H1 (cell line): ENCODE measurements at regions not wholly inside any gene's neighbourhood (a gene's known extent, or its start where the extent isn't known, plus 50 kb on each side); places are given as distances from the start of the nearest gene placed in this dataset.

Experiments used
- CTCF ChIA-PET: fragments of 300-600 bp; sonication (Branson Sonifier 250); formaldehyde crosslinking; loops from one replicate; lab custom pipeline; 2021; ENCODE audit not compliant: partially characterized antibody; lab: Charles Lee
- POLR2A ChIA-PET: fragments of 300-600 bp; sonication (Branson Sonifier 250); formaldehyde crosslinking; loops from one replicate; lab custom pipeline; 2021; ENCODE audit warnings: inconsistent platforms; ENCODE audit not compliant: partially characterized antibody; lab: Charles Lee
- DNase-seq, 2 experiments: peaks; one replicate each; pipeline versions ENCODE4 v3.0.0 to v3.0.0-alpha.2; 2010 to 2022; ENCODE audit warnings: low spot score in 2 of 2, low read depth in 1 of 2, mixed read lengths in 1 of 2
- FAIRE-seq: peaks from 2 replicates; lab custom pipeline; 2011; peaks lifted over from hg19 to GRCh38; lab: Jason Lieb, UNC
- H2AFZ ChIP-seq: 2 replicates; pipeline ENCODE4 v1.8.1; 2012; ENCODE audit warnings: low read length, inconsistent platforms
- H2AK5ac ChIP-seq: 2 replicates; pipeline ENCODE4 v1.6.1; 2013; ENCODE audit warnings: low read depth, low read length
- H2BK120ac ChIP-seq: replicated peaks from 2 replicates; pipeline ENCODE3; 2013; ENCODE audit warnings: low read depth, low read length, inconsistent platforms
- H2BK12ac ChIP-seq: 2 replicates; pipeline ENCODE4 v1.6.1; 2013; ENCODE audit warnings: low read depth, low read length
- H2BK15ac ChIP-seq: 2 replicates; pipeline ENCODE4 v1.6.1; 2013; ENCODE audit warnings: low read length
- H2BK20ac ChIP-seq: 2 replicates; pipeline ENCODE4 v1.6.1; 2013; ENCODE audit warnings: low read length
- H2BK5ac ChIP-seq: 2 replicates; pipeline ENCODE4 v1.6.1; 2013; ENCODE audit warnings: low read depth, low read length
- H3K14ac ChIP-seq: 2 replicates; pipeline ENCODE4 v1.6.1; 2013; ENCODE audit warnings: inconsistent platforms; ENCODE audit not compliant: insufficient read length
- H3K18ac ChIP-seq: 2 replicates; pipeline ENCODE4 v1.6.1; 2013; ENCODE audit warnings: low read length; ENCODE audit errors: extremely low read depth
- H3K23ac ChIP-seq: 2 replicates; pipeline ENCODE4 v1.6.1; 2013; ENCODE audit warnings: inconsistent platforms; ENCODE audit not compliant: insufficient read length
- H3K23me2 ChIP-seq: 2 replicates; pipeline ENCODE4 v1.6.1; 2013; ENCODE audit warnings: low read depth, low read length
- H3K27ac ChIP-seq: 2 replicates; pipeline ENCODE4 v1.6.1; 2011; ENCODE audit warnings: low read depth, low read length, inconsistent platforms
- H3K27me3 ChIP-seq, 4 experiments: replicated peaks in 1 of 4; 1 replicate in 1 of 4; 2 replicates in 3 of 4; pipeline versions ENCODE4 v1.6.1 to v1.8.1; 2011 to 2013; ENCODE audit warnings: low read length in 3 of 4, mild to moderate bottlenecking in 3 of 4, inconsistent platforms in 2 of 4, mixed read lengths in 2 of 4, moderate library complexity in 1 of 4; ENCODE audit not compliant: control insufficient read depth in 3 of 4, insufficient read depth in 3 of 4; ENCODE audit errors: extremely low read depth in 1 of 4
- H3K36me3 ChIP-seq, 4 experiments: 2 replicates each; pipeline versions ENCODE4 v1.6.1 to v1.8.1; 2011 to 2013; ENCODE audit warnings: mild to moderate bottlenecking in 4 of 4, low read length in 3 of 4, moderate library complexity in 2 of 4, control low read depth in 1 of 4, inconsistent platforms in 1 of 4; ENCODE audit not compliant: insufficient read depth in 4 of 4, control insufficient read depth in 2 of 4
- H3K4ac ChIP-seq: replicated peaks from 2 replicates; pipeline ENCODE3; 2013; ENCODE audit warnings: low read length, low read depth, mixed read lengths, inconsistent platforms; ENCODE audit not compliant: insufficient read length
- H3K4me1 ChIP-seq, 4 experiments: replicated peaks in 1 of 4; 1 replicate in 1 of 4; 2 replicates in 3 of 4; pipeline versions ENCODE4 v1.6.1 to v1.8.1; 2011 to 2013; ENCODE audit warnings: low read length in 3 of 4, inconsistent platforms in 2 of 4, mixed read lengths in 1 of 4; ENCODE audit not compliant: insufficient read depth in 4 of 4, control insufficient read depth in 3 of 4
- H3K4me2 ChIP-seq, 2 experiments: 2 replicates each; pipeline versions ENCODE4 v1.6.1 to v1.8.1; 2011 to 2013; ENCODE audit warnings: low read depth in 2 of 2, low read length in 2 of 2, control low read depth in 1 of 2, inconsistent platforms in 1 of 2, mild to moderate bottlenecking in 1 of 2; ENCODE audit not compliant: insufficient read depth in 1 of 2
- H3K4me3 ChIP-seq, 4 experiments: fragments of 200-600, 300-600 bp in 1 of 4; sonication (generic), shearing (Covaris generic), sonication (Bioruptor Twin) in 1 of 4; 2 replicates each; pipeline versions ENCODE4 v1.5.1 to v1.8.1; 2011 to 2016; ENCODE audit warnings: low read length in 4 of 4, low read depth in 3 of 4, control low read depth in 2 of 4, inconsistent platforms in 2 of 4, mild to moderate bottlenecking in 2 of 4, mixed read lengths in 1 of 4, moderate library complexity in 1 of 4; ENCODE audit not compliant: insufficient read depth in 2 of 4; ENCODE audit errors: extremely low read depth in 1 of 4
- H3K56ac ChIP-seq: replicated peaks from 2 replicates; pipeline ENCODE3; 2013; ENCODE audit warnings: low read depth, mild to moderate bottlenecking, mixed read lengths, low read length, inconsistent platforms; ENCODE audit not compliant: insufficient read length
- H3K79me1 ChIP-seq: 2 replicates; pipeline ENCODE4 v1.6.1; 2013; ENCODE audit warnings: low read depth, low read length, control low read depth
- H3K79me2 ChIP-seq, 2 experiments: 2 replicates each; pipeline versions ENCODE4 v1.6.1 to v1.8.1; 2012 to 2013; ENCODE audit warnings: low read length in 2 of 2, mild to moderate bottlenecking in 2 of 2, inconsistent platforms in 1 of 2; ENCODE audit not compliant: insufficient read depth in 2 of 2, control insufficient read depth in 1 of 2
- H3K9ac ChIP-seq, 4 experiments: replicated peaks in 1 of 4; 1 replicate in 1 of 4; 2 replicates in 3 of 4; pipeline versions ENCODE4 v1.6.1 to v1.8.1; 2011 to 2013; ENCODE audit warnings: low read depth in 3 of 4, low read length in 3 of 4, control low read depth in 2 of 4, mild to moderate bottlenecking in 2 of 4, moderate library complexity in 2 of 4, inconsistent platforms in 1 of 4; ENCODE audit errors: extremely low read depth in 1 of 4
- H3K9me3 ChIP-seq, 2 experiments: 2 replicates each; pipeline versions ENCODE4 v1.6.1 to v1.8.1; 2012 to 2013; ENCODE audit warnings: mild to moderate bottlenecking in 2 of 2, moderate library complexity in 2 of 2, control low read depth in 1 of 2, inconsistent platforms in 1 of 2, low read depth in 1 of 2, low read length in 1 of 2, mixed read lengths in 1 of 2; ENCODE audit not compliant: insufficient read depth in 2 of 2
- H4K20me1 ChIP-seq, 2 experiments: replicated peaks in 1 of 2; 2 replicates each; pipeline versions ENCODE3 to v1.8.1; 2011 to 2013; ENCODE audit warnings: inconsistent platforms in 2 of 2, low read length in 2 of 2, mild to moderate bottlenecking in 1 of 2; ENCODE audit not compliant: insufficient read depth in 2 of 2, control insufficient read depth in 1 of 2
- H4K5ac ChIP-seq: 2 replicates; pipeline ENCODE4 v1.6.1; 2013; ENCODE audit warnings: low read length, low read depth, mixed read lengths, inconsistent platforms; ENCODE audit not compliant: insufficient read length
- H4K8ac ChIP-seq: 2 replicates; pipeline ENCODE4 v1.8.0; 2013; ENCODE audit warnings: mild to moderate bottlenecking, moderate library complexity, low read length, inconsistent platforms; ENCODE audit not compliant: insufficient read depth; ENCODE audit errors: extremely low read depth
- H4K91ac ChIP-seq: replicated peaks from 2 replicates; pipeline ENCODE3; 2013; ENCODE audit warnings: low read length, mixed read lengths, inconsistent platforms; ENCODE audit not compliant: insufficient read length
- CHD2 ChIP-seq: IDR thresholded peaks from 2 replicates; pipeline ENCODE4 v1.6.1; 2012; ENCODE audit warnings: low read length, improper control_type of control experiment
- CREB1 ChIP-seq: IDR thresholded peaks from 2 replicates; pipeline ENCODE4 v1.6.1; 2012; ENCODE audit warnings: inconsistent platforms
- GTF2F1 ChIP-seq: IDR thresholded peaks from 2 replicates; pipeline ENCODE4 v1.6.1; 2012; ENCODE audit warnings: low read depth, low read length, improper control_type of control experiment, borderline replicate concordance
- HDAC6 ChIP-seq: IDR thresholded peaks from one replicate; pipeline ENCODE4 v1.7.1; 2012; ENCODE audit warnings: low read depth, mild to moderate bottlenecking, inconsistent platforms, low read length, moderate library complexity
- JUND ChIP-seq: IDR thresholded peaks from 2 replicates; pipeline ENCODE4 v1.6.1; 2011; ENCODE audit warnings: mild to moderate bottlenecking, improper control_type of control experiment, low read length
- KDM4A ChIP-seq: IDR thresholded peaks from one replicate; pipeline ENCODE4 v1.7.1; 2012; ENCODE audit warnings: low read depth, mild to moderate bottlenecking, moderate library complexity, low read length, inconsistent platforms; ENCODE audit not compliant: severe bottlenecking
- MAX ChIP-seq: IDR thresholded peaks from 2 replicates; pipeline ENCODE4 v1.6.1; 2012; ENCODE audit warnings: inconsistent platforms
- NANOG ChIP-seq: IDR thresholded peaks from 2 replicates; pipeline ENCODE4 v1.6.1; 2011; ENCODE audit warnings: low read length, low read depth, mild to moderate bottlenecking, inconsistent platforms; ENCODE audit not compliant: insufficient read depth, poor library complexity, severe bottlenecking
- PHF8 ChIP-seq: fragments of 200-600 bp; sonication (generic); conservative IDR thresholded peaks from 2 replicates; pipeline ENCODE4 v1.7.1; 2012; ENCODE audit warnings: low read depth, mild to moderate bottlenecking, inconsistent platforms, low read length, moderate library complexity
- POLR2AphosphoS5 ChIP-seq: IDR thresholded peaks from 2 replicates; pipeline ENCODE4 v1.6.1; 2011; ENCODE audit warnings: low read depth, low read length
- RNF2 ChIP-seq: fragments of 200-900, 300-1000 bp; sonication (generic); IDR thresholded peaks from 2 replicates; pipeline ENCODE4 v1.7.1; 2016; ENCODE audit warnings: borderline replicate concordance, low read depth, mild to moderate bottlenecking, antibody characterized with exemption, low read length; ENCODE audit not compliant: poor library complexity, severe bottlenecking; ENCODE audit errors: missing control alignments
- SAP30 ChIP-seq: fragments of 300-600 bp; sonication (generic); IDR thresholded peaks from 2 replicates; pipeline ENCODE4 v1.7.1; 2012; ENCODE audit warnings: low read length, moderate library complexity, mild to moderate bottlenecking, inconsistent platforms; ENCODE audit not compliant: insufficient read depth, insufficient replicate concordance
- SUZ12 ChIP-seq: fragments of 200-600 bp; sonication (generic); IDR thresholded peaks from 2 replicates; pipeline ENCODE4 v1.6.1; 2012; ENCODE audit warnings: mild to moderate bottlenecking, inconsistent platforms, low read length, moderate library complexity, mixed read lengths
- TAF7 ChIP-seq: optimal IDR thresholded peaks from 2 replicates; pipeline ENCODE3; 2011; ENCODE audit warnings: low read depth, mild to moderate bottlenecking, inconsistent platforms, low read length, moderate library complexity, borderline replicate concordance
- WGBS, 2 experiments: shearing (Covaris generic) in 1 of 2; methylation state at CpG; one replicate each; pipeline versions ENCODE4 v1.1.6 to v1.1.7; 2013 to 2015; ENCODE audit warnings: low lambda C conversion rate in 2 of 2, mixed read lengths in 2 of 2, inconsistent platforms in 1 of 2, low coverage in 1 of 2, missing lambda C conversion rate in 1 of 2; ENCODE audit not compliant: insufficient replicate concordance in 2 of 2, insufficient coverage in 1 of 2, insufficient read length in 1 of 2; ENCODE audit errors: extremely low coverage in 1 of 2, missing lambda C conversion rate in 1 of 2; 5-methylcytosine and 5-hydroxymethylcytosine counted together

DNA sequence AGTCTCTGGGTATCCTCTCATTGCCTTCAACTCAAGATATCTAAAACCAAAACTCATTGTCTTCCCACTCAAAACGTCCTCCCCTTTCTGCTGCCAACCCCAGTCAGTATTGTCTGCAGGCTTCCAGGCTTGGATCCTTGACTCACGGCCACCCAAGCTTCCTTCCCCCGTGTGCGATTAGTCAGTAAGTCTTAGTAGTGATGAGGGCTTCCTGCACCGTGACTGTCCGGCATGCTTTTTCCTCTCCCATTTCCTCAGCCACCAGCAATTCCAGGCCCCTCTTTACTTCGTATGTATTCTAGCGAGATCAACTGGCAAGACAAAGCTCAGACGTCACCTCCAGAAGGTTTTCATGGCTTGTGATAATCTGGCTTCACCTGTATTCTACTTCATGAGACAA, 88.6 kb upstream of the DUSP22 start:
- ChIA-PET CTCF (interaction anchor here (1.3 to 5.6 kb wide), 2 partner anchors 13 to 15 kb away, joined by 3 to 27 read pairs; no protein-coding TSS in a partner anchor), POLR2A (no interaction called here)
- H3K79me2 ChIP-seq: no peaks in the 10 kb centered on the region
- H3K23ac ChIP-seq: no peak overlapping the region
- no peak overlapping the region for H4K8ac ChIP-seq
- H3K18ac ChIP-seq: no peak overlapping the region
- no peak overlapping the region for H2BK120ac ChIP-seq
- no peak overlapping the region for H3K27ac ChIP-seq
- H3K9ac ChIP-seq: no peak overlapping the region
- H3K23me2 ChIP-seq: no peaks in the 10 kb centered on the region
- H3K9me3 ChIP-seq: no peaks in the 10 kb centered on the region
- H2BK15ac ChIP-seq: no peak overlapping the region
- H3K4me2 ChIP-seq: no peak overlapping the region
- no peaks in the 10 kb centered on the region for H3K27me3 ChIP-seq
- no peak overlapping the region for H3K4me3 ChIP-seq
- no peak overlapping the region for H2BK20ac ChIP-seq
- no peak overlapping the region for H4K5ac ChIP-seq
- H2AFZ ChIP-seq: no peak overlapping the region
- H4K20me1 ChIP-seq: no peaks in the 10 kb centered on the region
- 93% methylated on average over 9 of the region's 9 CpGs; no CpG with 5 or more reads in 1 of the 2 experiments for WGBS, 2 experiments
- DNase-seq: no peak
- FAIRE-seq: no peak
- H2BK5ac ChIP-seq: no peak overlapping the region
- H2BK12ac ChIP-seq: 0 out of 2 replicates have a peak overlapping the region, but pooled peaks have one; percentile 13
- H3K14ac ChIP-seq: no peak overlapping the region
- no peak overlapping the region for H4K91ac ChIP-seq
- no peak overlapping the region for H3K56ac ChIP-seq
- no peaks in the 10 kb centered on the region for H3K79me1 ChIP-seq
- no peak overlapping the region for H3K4ac ChIP-seq
- no peak overlapping the region for H2AK5ac ChIP-seq
- H3K36me3 ChIP-seq: no peaks in the 10 kb centered on the region
- no peaks in the 10 kb centered on the region for H3K4me1 ChIP-seq
- TF ChIP-seq SUZ12 (no peak), NANOG (no peak), CREB1 (no peak), MAX (no peak), POLR2AphosphoS5 (no peak), PHF8 (no peak), KDM4A (no peak), RNF2 (no peak), GTF2F1 (no peak), TAF7 (no peak), HDAC6 (no peak), JUND (no peak), CHD2 (no peak), SAP30 (no peak)
